Left colon (tissue), 2 donors: ENCODE measurements at regions not wholly inside any gene's neighbourhood (a gene's known extent, or its start where the extent isn't known, plus 50 kb on each side); places are given as distances from the start of the nearest gene placed in this dataset.

Experiments used
- ATAC-seq: fragments of 200-7000 bp; cut with Tn5 transposase; one replicate; pipeline ENCODE4 v1.9.1; 2020; ENCODE audit warnings: mild to moderate bottlenecking, moderate library complexity
- DNase-seq, 2 donors: peaks; one replicate each; pipeline ENCODE4 v3.0.0-alpha.2; 2020
- intact Hi-C, 2 donors: fragments of 100-400 bp; cut with DNase I in 1 of 2; cut with micrococcal nuclease in 1 of 2; formaldehyde crosslinking; loops; one replicate each; pipeline versions ENCODE4 v1.11.2 to v1.14.0; 2022; cut with DNase I, micrococcal nuclease
- donor health status: DM: no; HTN: no; CAD: no.
- donor health status: DM: yes; HTN: yes; CAD: no.

GRCh38 chr3:139751789-139752188 is 74.0 kb upstream of the NMNAT3 start:
- ATAC-seq (no peak), DNase-seq (no peak)
- intact Hi-C loops, result no loop called here

- intact Hi-C loops, result no loop called here
- ATAC-seq (no peak), DNase-seq (no peak)
These were observed 68.7 kb upstream of the NMNAT3 start for GRCh38 chr3:139746481-139746880.

GRCh38 chr3:139745831-139746230 is 68.1 kb upstream of the NMNAT3 start:
- no peak for DNase-seq
- no peak for ATAC-seq
- intact Hi-C loops, result no loop called here

- no peak for ATAC-seq
- DNase-seq, result no peak
- intact Hi-C loops, result no loop called here
These were observed 60.9 kb upstream of the NMNAT3 start for GRCh38 chr3:139738697-139739096.

GRCh38 chr3:139737682-139738361 is 60.0 kb upstream of the NMNAT3 start:
- intact Hi-C loops, result no loop called here
- DNase-seq, result no peak
- no peak for ATAC-seq

- intact Hi-C loops, result no loop called here
- no peak for DNase-seq
- no peak for ATAC-seq
These were observed 57.4 kb upstream of the NMNAT3 start for GRCh38 chr3:139735191-139735590.

- intact Hi-C loops, result no loop called here
- ATAC-seq, result no peak
- no peak for DNase-seq
These were observed 55.0 kb upstream of the NMNAT3 start for GRCh38 chr3:139732729-139733128.

- ATAC-seq (no peak), DNase-seq (no peak)
- intact Hi-C loops, result no loop called here
These were observed 51.5 kb upstream of the NMNAT3 start for GRCh38 chr3:139729300-139729699.

GRCh38 chr3:139728414-139728813 is 50.6 kb upstream of the NMNAT3 start:
- DNase-seq (no peak), ATAC-seq (no peak)
- intact Hi-C loops, result no loop called here
